ENCODE measurements at regions not wholly inside any gene's neighbourhood (a gene's known extent, or its start where the extent isn't known, plus 50 kb on each side); places are given as distances from the start of the nearest gene placed in this dataset.

DNA sequence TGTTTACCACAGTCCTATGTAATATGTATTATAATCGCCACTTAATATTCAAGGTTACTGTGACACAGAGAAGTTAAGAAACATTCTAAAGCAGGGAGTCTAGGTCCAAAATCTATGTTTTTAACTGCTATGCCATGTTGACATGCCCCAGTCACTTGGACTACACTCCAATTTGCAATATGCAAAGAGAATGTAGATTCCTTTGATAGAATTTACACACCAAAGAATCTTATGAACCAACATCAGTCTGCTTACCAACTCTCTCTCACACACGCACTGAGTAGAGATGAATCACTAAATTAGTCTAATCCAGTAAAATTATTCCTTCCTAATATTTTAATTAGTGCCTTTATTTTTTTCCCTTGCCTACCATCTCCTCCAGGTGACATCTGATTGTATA, 266.2 kb downstream of the OLFM3 start:
- no peak for DNase-seq

DNA sequence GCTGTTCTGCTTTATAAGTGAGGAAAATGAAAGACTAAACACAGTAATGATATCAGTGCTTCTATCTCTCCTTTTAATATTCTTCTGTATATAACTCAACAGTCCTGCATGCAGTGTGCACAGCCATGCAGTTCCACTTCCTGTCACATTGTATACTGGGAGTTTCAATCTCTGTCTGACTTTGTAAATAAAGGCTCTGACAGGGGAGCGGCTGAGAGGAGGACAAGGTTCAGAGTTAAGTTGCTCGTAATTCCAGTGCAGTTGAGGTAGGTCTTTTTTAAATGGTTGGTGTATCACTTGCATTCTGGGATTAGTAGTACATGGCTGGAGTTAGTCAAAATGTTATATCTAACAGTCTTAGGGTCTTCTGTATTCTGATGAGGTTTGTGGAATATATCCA, 264.5 kb downstream of the OLFM3 start:
- no peak for DNase-seq

- no peak for DNase-seq
These were observed 263.4 kb downstream of the OLFM3 start for GRCh38 chr1:101733340-101733739.

DNA sequence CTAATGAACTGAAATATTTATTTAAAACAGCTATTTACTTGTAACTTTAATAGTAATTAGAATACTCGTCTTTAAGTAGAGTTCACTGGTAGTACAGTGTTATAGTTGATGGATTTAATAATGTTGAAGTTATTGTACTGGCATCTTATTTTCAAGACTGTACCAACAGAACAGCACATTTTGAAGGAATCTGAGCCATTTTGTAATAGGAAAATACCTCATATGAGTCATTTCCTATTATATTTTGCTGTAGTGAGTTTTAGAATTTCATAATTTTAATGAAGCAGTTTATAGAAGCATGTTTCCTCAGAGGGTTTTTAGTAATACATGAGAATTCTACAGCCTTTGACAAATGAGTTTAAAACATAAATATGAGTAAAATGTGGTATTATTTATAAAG, 258.3 kb downstream of the OLFM3 start:
- peak in 1 of 2 experiments; percentile 14 for DNase-seq

- no peak for DNase-seq
These were observed 257.6 kb downstream of the OLFM3 start for GRCh38 chr1:101739146-101739545.

- no peak for DNase-seq
These were observed 256.8 kb downstream of the OLFM3 start for GRCh38 chr1:101739826-101740330.

DNA sequence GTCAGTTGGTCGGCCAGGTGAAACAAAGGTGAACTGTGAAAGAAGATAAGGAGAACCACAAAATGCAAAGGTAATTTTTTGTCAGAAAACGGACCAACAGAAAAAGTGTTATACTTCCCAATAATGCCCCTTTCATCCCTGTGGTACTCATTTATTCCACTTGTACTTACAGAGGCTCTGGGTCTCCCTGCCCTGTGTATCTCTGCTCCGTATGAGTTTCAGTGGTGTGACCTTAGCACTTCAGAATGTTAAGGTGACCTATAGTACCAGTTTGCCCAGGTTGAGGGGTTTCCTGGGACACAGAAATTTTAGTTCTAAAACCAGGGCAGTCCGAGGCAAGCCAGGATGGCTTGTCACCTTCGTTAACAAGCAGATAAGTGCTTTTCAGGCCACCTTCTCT, 254.8 kb downstream of the OLFM3 start:
- no peak for DNase-seq

- DNase-seq: no peak
These were observed 254.2 kb downstream of the OLFM3 start for GRCh38 chr1:101742509-101742908.

DNA sequence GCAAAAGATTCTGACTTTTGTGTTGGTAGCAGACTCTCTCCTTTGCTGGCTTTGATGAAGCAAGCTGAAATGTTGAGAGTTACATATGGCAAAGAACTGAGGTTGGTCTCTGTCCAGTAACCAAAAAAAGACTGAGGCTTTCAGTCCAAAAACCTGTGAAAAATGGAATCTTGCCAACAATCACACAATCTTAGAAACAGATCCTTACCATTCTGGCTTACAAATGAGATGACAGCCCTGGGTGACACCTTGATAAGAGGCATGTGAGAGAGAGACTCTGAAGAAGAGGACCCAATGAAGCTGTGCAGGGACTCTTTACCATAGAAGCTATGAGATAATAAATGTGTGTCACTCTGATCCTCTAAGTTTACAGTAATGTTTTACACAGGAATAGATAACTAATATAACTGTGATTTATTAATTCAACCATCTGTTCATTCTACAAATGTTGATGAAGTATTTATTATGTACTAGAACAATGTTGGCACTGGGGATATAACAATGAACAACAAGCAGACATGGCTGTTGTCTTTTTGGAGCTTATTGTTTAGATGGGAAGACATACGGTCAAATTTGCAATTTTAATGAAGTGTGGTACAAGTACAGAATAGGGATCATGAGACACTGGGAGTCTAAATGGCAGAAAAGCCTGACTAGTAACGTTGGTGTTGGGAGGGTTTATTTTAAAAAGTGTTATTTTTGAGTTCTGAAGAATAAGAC, 251.0 kb downstream of the OLFM3 start:
- no peak for DNase-seq

GRCh38 chr1:101748077-101748476, 248.6 kb downstream of the OLFM3 start:
- no peak for DNase-seq
